Activated CD4-positive, alpha-beta T cell treated with anti-CD3 and anti-CD28 coated beads, Interleukin-2, amount 10 ng/mL, durations not matched to agents 24 days and 14 days (primary cell): ENCODE measurements at regions not wholly inside any gene's neighbourhood (a gene's known extent, or its start where the extent isn't known, plus 50 kb on each side); places are given as distances from the start of the nearest gene placed in this dataset.

Source experiments
- DNase-seq: peaks from one replicate; pipeline ENCODE4 v3.0.0; 2022
- H3K27ac Mint-ChIP-seq: one replicate; pipeline ENCODE4 v1.8.0; 2022; ENCODE audit warnings: mild to moderate bottlenecking, mixed read lengths
- H3K27me3 Mint-ChIP-seq: one replicate; pipeline ENCODE4 v1.8.0; 2022; ENCODE audit warnings: mixed read lengths
- H3K36me3 Mint-ChIP-seq: one replicate; pipeline ENCODE4 v1.8.0; 2022; ENCODE audit warnings: low read depth, mild to moderate bottlenecking, mixed read lengths
- H3K4me1 Mint-ChIP-seq: one replicate; pipeline ENCODE4 v1.8.0; 2021; ENCODE audit warnings: mixed read lengths
- H3K4me3 Mint-ChIP-seq: one replicate; pipeline ENCODE4 v1.8.0; 2022; ENCODE audit warnings: mild to moderate bottlenecking, moderate library complexity, mixed read lengths
- H3K9me3 Mint-ChIP-seq: one replicate; pipeline ENCODE4 v1.8.0; 2021; ENCODE audit warnings: mixed read lengths
- intact Hi-C: fragments of 100-400 bp; cut with micrococcal nuclease; formaldehyde crosslinking; loops from one replicate; pipeline ENCODE4 v1.15.1; 2023

DNA sequence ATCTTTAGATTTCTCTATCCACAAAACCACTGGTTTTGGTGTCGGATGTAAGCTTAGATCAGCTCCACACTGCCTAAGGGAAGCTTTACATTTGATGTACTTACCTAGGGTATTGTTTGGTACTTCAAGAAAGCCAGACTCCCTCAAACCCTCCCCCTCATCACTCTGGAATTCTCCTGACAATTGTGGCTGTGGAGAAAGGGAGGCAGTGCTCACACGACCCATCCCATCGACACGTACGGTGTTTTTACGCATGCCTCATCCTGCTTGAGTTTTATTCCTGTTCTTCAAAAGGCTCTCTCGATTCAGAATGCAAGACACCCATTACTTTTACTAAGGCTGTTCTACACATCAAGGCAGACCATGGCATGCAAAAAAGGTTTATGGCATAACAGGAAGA is 67.3 kb upstream of the ONECUT1 start:
- Mint-ChIP-seq H3K27me3 (peaks cover 12% of the 10 kb centered on the region), H3K9me3 (no peaks in the 10 kb centered on the region), H3K36me3 (no peaks in the 10 kb centered on the region), H3K4me1 (no peaks in the 10 kb centered on the region), H3K4me3 (no peak overlapping the region), H3K27ac (no peak overlapping the region)
- intact Hi-C loops: no loop called here
- DNase-seq: no peak

DNA sequence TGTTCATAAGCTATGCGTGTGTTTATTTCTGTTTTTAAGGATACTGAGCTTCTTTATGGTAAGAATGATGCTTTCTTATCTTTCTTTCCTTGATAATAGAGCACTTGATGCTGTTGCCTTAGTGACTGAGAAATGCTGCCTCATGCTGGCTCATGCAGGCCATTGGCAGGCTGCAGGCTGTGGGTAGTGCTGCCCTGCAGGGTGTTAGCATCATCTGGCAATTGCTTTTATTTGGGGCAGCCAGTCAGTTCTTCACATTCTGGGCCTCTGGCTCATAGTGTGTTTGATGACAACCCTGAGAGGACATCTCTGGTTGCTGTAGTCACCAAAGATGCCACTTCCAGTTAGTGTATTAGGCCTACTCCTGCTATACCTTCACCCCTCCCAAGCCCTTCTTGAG is 66.2 kb upstream of the ONECUT1 start:
- H3K9me3 Mint-ChIP-seq: no peaks in the 10 kb centered on the region
- DNase-seq: no peak

DNA sequence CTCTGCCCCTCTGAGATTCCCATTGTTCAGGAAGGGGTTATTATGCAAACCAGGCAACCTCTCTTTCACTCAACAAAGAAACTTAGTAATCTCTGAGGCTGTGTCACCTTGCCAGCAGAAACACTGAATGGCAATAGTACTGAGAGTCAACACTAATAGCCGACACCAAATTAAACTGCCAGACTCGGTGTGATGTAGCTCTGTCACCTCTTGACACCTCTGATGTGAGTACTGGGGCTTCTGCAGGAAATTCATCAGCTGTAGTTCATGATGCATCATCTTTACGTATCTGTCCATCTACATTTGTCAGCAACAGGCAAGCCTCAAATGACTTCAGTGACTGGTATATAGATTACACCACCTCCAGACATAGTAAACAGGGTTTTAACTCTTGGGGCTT is 65.0 kb upstream of the ONECUT1 start:
- H3K4me1 Mint-ChIP-seq: no peaks in the 10 kb centered on the region
- peaks cover 12% of the 10 kb centered on the region for H3K27me3 Mint-ChIP-seq
- H3K36me3 Mint-ChIP-seq: no peaks in the 10 kb centered on the region
- intact Hi-C loops: no loop called here
- H3K27ac Mint-ChIP-seq: no peak overlapping the region
- no peak for DNase-seq
- H3K4me3 Mint-ChIP-seq: no peak overlapping the region
- no peaks in the 10 kb centered on the region for H3K9me3 Mint-ChIP-seq

More for the DNA sequence above, 66.2 kb upstream of the ONECUT1 start:
- Mint-ChIP-seq H3K27ac (no peak overlapping the region), H3K4me3 (no peak overlapping the region), H3K36me3 (no peaks in the 10 kb centered on the region), H3K4me1 (no peaks in the 10 kb centered on the region), H3K27me3 (peaks cover 12% of the 10 kb centered on the region)
- intact Hi-C loops: no loop called here

DNA sequence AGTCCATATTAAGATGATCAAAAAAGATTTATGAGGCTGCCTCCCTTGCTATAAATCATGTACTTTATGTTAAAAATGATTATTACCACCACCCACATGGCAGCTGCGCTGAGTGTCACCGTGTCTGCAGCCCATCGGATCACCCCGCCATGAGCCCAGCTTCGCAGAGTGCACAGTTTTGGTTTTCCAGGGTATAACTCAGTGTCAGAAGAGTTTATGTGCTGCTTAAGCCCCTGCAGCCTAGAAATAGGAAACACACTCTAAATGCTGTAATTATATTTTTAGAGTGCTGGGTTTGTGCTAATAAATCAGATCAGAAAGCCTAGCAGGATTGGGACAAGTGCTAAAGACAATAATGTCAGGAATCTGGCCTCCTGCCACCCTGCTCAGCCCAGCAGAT is 54.7 kb upstream of the ONECUT1 start:
- intact Hi-C loops: no loop called here
- H3K27me3 Mint-ChIP-seq: no peaks in the 10 kb centered on the region
- DNase-seq: no peak
- peaks cover 4% of the 10 kb centered on the region for H3K9me3 Mint-ChIP-seq
- no peak overlapping the region for H3K27ac Mint-ChIP-seq
- H3K4me3 Mint-ChIP-seq: no peak overlapping the region
- no peaks in the 10 kb centered on the region for H3K4me1 Mint-ChIP-seq
- no peaks in the 10 kb centered on the region for H3K36me3 Mint-ChIP-seq
